Testis (tissue), 2 donors: ENCODE measurements at regions not wholly inside any gene's neighbourhood (a gene's known extent, or its start where the extent isn't known, plus 50 kb on each side); places are given as distances from the start of the nearest gene placed in this dataset.

Source experiments
- CTCF ChIP-seq, 3 experiments: fragments of 450-650 bp in 2 of 3; fragments of 200-600 bp in 1 of 3; sonication (generic) in 1 of 3; IDR thresholded peaks; one replicate each; pipeline ENCODE4 v1.5.1; 2016 to 2019; ENCODE audit warnings: antibody characterized with exemption in 3 of 3, mild to moderate bottlenecking in 2 of 3, moderate library complexity in 1 of 3
- POLR2A ChIP-seq: fragments of 450-650 bp; IDR thresholded peaks from one replicate; pipeline ENCODE4 v1.6.1; 2017; ENCODE audit warnings: antibody characterized with exemption, mild to moderate bottlenecking, moderate library complexity

GRCh38 chr10:125444790-125445189 lies 238.2 kb downstream of the TEX36 start:
- TF ChIP-seq CTCF (IDR thresholded peaks at IDR 0.05) (no peak), POLR2A (no peak)
